Colonic mucosa (tissue), 4 donors: ENCODE measurements at regions not wholly inside any gene's neighbourhood (a gene's known extent, or its start where the extent isn't known, plus 50 kb on each side); places are given as distances from the start of the nearest gene placed in this dataset.

Experiments used
- DNase-seq: peaks from one replicate; pipeline ENCODE4 v3.0.0-alpha.2; 2020
- H3K27ac ChIP-seq: fragments of 200-600 bp; one replicate; pipeline ENCODE4 v1.8.0; 2021
- H3K27me3 ChIP-seq: fragments of 200-600 bp; one replicate; pipeline ENCODE4 v1.8.0; 2021
- H3K36me3 ChIP-seq: fragments of 200-600 bp; one replicate; pipeline ENCODE4 v1.8.0; 2021
- H3K4me1 ChIP-seq: fragments of 200-600 bp; one replicate; pipeline ENCODE4 v1.8.0; 2021; ENCODE audit warnings: mild to moderate bottlenecking
- H3K4me3 ChIP-seq: fragments of 200-600 bp; one replicate; pipeline ENCODE4 v1.8.0; 2021
- H3K9ac ChIP-seq, 2 donors: one replicate each; pipeline ENCODE4 v1.7.0; 2013; ENCODE audit warnings: control low read depth in 2 of 2, low read depth in 2 of 2, low read length in 2 of 2
- H3K9me3 ChIP-seq: fragments of 200-600 bp; one replicate; pipeline ENCODE4 v1.8.0; 2021
- intact Hi-C: fragments of 100-400 bp; cut with DNase I; formaldehyde crosslinking; loops from one replicate; pipeline ENCODE4 v1.14.1; 2022
- TF ChIP-seq, protein P1 (sequence below): fragments of 200-600 bp; IDR thresholded peaks from one replicate; pipeline ENCODE4 v1.8.0; 2022; ENCODE audit warnings: antibody characterized with exemption, mild to moderate bottlenecking
- donor health status: healthy.
- donor health status: DM: no; HTN: no; CAD: no.
- donor health status: DM: no; HTN: no; CAD: no.

DNA sequence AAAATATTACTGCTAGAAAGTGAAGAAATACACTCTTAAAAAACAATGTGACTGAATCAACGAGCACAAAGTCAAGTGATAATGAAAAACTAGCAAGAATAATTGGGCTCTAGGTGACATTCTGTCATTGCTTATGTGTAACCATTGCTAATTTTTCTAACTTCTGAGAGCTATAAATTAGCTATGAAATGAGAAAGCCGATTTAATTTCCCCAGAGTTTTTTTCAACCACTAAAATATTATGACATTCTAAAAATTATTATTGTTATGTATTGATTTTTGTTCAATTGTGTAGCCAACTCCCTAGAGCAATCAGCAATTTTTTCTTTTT is 458.6 kb upstream of the ATXN8OS start:
- TF ChIP-seq, protein P1, sequence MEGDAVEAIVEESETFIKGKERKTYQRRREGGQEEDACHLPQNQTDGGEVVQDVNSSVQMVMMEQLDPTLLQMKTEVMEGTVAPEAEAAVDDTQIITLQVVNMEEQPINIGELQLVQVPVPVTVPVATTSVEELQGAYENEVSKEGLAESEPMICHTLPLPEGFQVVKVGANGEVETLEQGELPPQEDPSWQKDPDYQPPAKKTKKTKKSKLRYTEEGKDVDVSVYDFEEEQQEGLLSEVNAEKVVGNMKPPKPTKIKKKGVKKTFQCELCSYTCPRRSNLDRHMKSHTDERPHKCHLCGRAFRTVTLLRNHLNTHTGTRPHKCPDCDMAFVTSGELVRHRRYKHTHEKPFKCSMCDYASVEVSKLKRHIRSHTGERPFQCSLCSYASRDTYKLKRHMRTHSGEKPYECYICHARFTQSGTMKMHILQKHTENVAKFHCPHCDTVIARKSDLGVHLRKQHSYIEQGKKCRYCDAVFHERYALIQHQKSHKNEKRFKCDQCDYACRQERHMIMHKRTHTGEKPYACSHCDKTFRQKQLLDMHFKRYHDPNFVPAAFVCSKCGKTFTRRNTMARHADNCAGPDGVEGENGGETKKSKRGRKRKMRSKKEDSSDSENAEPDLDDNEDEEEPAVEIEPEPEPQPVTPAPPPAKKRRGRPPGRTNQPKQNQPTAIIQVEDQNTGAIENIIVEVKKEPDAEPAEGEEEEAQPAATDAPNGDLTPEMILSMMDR = no peak
- no peaks in the 10 kb centered on the region for H3K4me1 ChIP-seq
- intact Hi-C loops = no loop called here
- no peaks in the 10 kb centered on the region for H3K9me3 ChIP-seq
- no peak overlapping the region for H3K9ac ChIP-seq
- no peaks in the 10 kb centered on the region for H3K36me3 ChIP-seq
- no peak overlapping the region for H3K27ac ChIP-seq
- no peaks in the 10 kb centered on the region for H3K27me3 ChIP-seq
- H3K4me3 ChIP-seq = no peak overlapping the region
- DNase-seq = no peak

DNA sequence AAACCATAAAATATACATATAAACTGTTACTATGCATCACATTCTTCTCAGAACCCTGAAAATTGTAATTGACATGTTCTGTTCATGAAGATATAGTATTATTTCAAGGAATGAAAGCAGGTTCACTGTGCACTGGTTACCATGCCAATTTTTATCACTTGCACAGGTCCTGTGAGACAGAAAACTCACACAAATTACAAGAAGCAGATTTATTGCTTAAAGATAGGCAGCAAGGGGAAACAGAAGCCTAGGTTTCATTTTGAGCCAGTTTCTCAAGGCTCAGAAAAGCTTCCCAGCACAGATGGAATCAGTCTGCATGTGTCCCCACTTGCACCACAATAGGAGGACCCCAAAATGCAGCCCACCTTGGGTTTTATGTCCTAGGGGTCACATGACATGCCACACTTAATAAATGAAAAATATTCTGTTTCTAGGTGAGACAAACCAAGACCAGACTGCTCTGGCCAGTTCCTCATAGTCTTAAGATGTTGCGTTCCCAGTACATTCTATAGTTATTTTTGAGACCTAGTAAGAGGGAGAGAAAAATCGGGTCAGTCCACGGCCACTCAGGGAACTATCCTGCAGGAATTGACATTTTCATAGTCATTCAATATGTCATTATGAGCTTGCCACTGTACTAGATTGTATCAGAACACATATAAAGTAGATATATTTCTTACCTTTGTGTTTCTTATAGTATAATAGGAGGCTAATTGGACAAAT is 459.1 kb upstream of the ATXN8OS start:
- H3K4me3 ChIP-seq = no peak overlapping the region
- no peak for DNase-seq
- intact Hi-C loops = no loop called here
- H3K27me3 ChIP-seq = no peaks in the 10 kb centered on the region
- H3K4me1 ChIP-seq = no peaks in the 10 kb centered on the region
- H3K27ac ChIP-seq = no peak overlapping the region
- no peak overlapping the region for H3K9ac ChIP-seq
- TF ChIP-seq, protein P1 = no peak
- no peaks in the 10 kb centered on the region for H3K36me3 ChIP-seq
- no peaks in the 10 kb centered on the region for H3K9me3 ChIP-seq

DNA sequence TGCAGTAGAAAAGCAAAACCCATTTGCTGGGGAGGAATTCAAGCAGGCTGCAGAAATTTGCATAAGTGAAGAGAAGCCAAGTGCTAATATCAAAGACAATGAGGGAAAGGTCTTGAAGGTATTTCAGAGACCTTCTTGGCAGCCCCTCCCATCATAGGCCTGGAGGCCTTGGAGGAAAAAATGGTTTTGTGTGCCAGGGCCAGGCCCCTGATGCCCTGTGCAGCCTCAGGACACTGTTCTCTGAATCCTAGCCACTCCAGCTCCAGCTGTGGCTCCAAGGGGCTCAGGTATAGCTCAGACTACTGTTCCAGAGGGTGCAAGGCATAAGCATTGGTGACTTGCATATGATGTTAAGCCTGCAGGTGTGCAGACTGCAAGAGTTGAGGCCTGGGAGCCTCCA is 463.2 kb upstream of the ATXN8OS start:
- H3K9me3 ChIP-seq = no peaks in the 10 kb centered on the region
- H3K27ac ChIP-seq = no peak overlapping the region
- H3K36me3 ChIP-seq = no peaks in the 10 kb centered on the region
- DNase-seq = no peak
- no peak overlapping the region for H3K9ac ChIP-seq
- H3K4me1 ChIP-seq = no peaks in the 10 kb centered on the region
- no peak overlapping the region for H3K4me3 ChIP-seq
- intact Hi-C loops = no loop called here
- no peaks in the 10 kb centered on the region for H3K27me3 ChIP-seq
- TF ChIP-seq, protein P1 = no peak

DNA sequence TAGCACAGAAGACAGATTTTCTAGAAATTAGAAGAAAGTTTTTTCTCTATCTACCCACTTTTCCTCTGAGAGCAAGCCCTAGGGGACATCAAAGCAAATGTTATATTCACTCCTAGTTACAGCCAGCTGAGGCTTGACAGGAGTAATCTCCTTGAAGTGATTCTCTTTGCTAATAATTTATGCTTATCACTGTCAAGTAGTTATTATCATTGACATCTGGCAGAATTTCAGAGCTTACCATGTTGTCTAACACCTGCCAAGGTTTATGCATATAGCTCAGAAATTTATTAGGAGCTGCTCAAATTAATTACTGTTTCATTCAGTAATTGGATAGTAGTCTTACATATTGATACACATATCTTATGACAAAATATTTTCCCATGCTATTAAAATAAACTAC is 465.9 kb upstream of the ATXN8OS start:
- H3K9ac ChIP-seq = no peak overlapping the region
- H3K27me3 ChIP-seq = no peaks in the 10 kb centered on the region
- no peak overlapping the region for H3K4me3 ChIP-seq
- no peak for DNase-seq
- no peaks in the 10 kb centered on the region for H3K4me1 ChIP-seq
- no peak overlapping the region for H3K27ac ChIP-seq
- TF ChIP-seq, protein P1 = no peak
- H3K9me3 ChIP-seq = no peaks in the 10 kb centered on the region
- intact Hi-C loops = no loop called here
- H3K36me3 ChIP-seq = no peaks in the 10 kb centered on the region

DNA sequence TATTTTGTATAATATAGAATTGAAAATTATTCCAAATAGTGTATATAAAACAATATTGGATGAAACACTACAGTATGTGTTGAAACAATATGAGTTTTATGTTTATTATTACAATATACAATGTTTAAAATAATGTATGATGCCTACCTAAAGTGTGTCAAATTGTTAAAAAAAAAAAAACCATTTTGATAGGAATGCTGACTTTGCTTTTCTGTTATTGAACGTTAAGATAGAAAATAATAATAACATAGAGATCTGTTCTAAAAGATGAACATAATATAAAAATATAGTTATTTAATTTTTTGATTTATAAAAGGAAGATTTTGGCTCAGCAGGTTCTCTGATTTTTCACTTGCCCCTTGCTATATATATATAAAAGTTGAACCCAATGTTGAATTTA is 474.6 kb upstream of the ATXN8OS start:
- no peaks in the 10 kb centered on the region for H3K27me3 ChIP-seq
- H3K4me1 ChIP-seq = no peaks in the 10 kb centered on the region
- no peaks in the 10 kb centered on the region for H3K9me3 ChIP-seq
- no peak for DNase-seq
- TF ChIP-seq, protein P1 = no peak
- H3K36me3 ChIP-seq = no peaks in the 10 kb centered on the region
- H3K9ac ChIP-seq = no peak overlapping the region
- intact Hi-C loops = no loop called here
- H3K4me3 ChIP-seq = no peak overlapping the region
- no peak overlapping the region for H3K27ac ChIP-seq
